Retinal pigment epithelial cell (primary cell): ENCODE measurements at regions not wholly inside any gene's neighbourhood (a gene's known extent, or its start where the extent isn't known, plus 50 kb on each side); places are given as distances from the start of the nearest gene placed in this dataset.

ENCODE experiments used
- DNase-seq: peaks from one replicate; pipeline ENCODE4 v3.0.0-alpha.2; 2010; ENCODE audit warnings: low read depth
- H3K4me3 ChIP-seq: 2 replicates; pipeline ENCODE4 v1.5.1; 2011; ENCODE audit warnings: mild to moderate bottlenecking, low read length, control low read depth, moderate library complexity
- TF ChIP-seq, protein P1 (sequence below): conservative IDR thresholded peaks from 2 replicates; pipeline ENCODE4 v1.5.1; 2011; ENCODE audit warnings: low read depth, low read length, control low read depth, inconsistent platforms

DNA sequence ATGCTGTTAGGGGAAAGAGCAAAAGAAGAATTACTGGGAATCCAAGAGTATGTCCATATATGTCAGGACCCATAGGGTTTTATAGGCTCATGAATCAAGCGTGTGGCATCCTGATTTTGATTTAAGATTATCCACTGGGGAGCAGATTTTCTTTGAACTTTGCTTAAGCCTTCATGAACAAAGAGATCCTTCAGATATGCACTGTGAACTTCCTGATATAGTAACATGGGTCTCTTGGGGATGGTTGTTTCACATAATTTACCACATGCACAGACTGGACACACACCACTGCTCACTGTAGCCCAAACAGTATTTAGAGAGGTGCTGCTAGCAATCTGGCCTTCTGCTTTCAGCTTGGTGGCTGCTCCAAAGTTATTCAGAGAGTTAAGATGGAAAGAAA lies 200.9 kb upstream of the ZPLD1 start:
- no peak overlapping the region for H3K4me3 ChIP-seq
- DNase-seq: no peak
- TF ChIP-seq, protein P1, sequence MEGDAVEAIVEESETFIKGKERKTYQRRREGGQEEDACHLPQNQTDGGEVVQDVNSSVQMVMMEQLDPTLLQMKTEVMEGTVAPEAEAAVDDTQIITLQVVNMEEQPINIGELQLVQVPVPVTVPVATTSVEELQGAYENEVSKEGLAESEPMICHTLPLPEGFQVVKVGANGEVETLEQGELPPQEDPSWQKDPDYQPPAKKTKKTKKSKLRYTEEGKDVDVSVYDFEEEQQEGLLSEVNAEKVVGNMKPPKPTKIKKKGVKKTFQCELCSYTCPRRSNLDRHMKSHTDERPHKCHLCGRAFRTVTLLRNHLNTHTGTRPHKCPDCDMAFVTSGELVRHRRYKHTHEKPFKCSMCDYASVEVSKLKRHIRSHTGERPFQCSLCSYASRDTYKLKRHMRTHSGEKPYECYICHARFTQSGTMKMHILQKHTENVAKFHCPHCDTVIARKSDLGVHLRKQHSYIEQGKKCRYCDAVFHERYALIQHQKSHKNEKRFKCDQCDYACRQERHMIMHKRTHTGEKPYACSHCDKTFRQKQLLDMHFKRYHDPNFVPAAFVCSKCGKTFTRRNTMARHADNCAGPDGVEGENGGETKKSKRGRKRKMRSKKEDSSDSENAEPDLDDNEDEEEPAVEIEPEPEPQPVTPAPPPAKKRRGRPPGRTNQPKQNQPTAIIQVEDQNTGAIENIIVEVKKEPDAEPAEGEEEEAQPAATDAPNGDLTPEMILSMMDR: no peak

DNA sequence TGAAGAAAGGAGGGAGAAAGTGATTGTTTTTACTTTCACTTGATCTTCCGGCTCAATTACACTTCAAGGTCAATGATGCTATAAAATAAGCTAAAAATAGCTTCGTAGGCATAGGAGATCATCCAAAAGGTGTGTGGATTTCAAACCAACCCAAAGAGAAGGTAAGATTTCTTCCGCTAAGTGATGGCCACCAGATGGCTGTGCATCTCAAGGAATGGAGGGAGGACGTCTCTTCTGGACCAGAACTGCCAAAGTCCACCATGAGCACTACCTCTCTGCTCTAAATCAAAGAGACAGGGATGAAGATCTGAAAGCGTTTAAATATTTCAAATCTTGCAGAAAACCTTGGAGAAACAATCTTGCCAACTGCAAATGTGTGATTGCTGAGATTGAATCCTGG lies 199.1 kb upstream of the ZPLD1 start:
- TF ChIP-seq, protein P1: peak; percentile 61
- DNase-seq: no peak
- H3K4me3 ChIP-seq: no peak overlapping the region

DNA sequence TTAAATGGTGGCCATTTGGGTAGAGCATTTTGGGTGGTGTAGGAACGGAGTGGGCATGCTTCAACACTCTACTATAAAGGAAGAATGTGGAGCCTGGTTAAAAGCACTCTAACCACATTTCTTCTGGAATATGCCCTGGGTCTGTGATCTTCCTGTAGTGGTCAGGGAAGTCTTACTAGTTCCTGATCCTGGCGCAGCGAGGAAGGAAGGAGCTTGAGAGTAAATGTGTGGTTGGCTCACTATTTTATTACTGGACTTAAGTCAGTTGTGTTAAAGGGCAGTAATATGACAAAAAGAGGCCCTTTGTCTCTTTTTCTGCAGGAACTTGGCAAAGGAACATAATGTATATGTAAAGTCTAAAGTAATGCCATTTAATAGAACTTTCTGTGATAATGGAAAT lies 197.6 kb upstream of the ZPLD1 start:
- DNase-seq: no peak
- TF ChIP-seq, protein P1: no peak
- no peak overlapping the region for H3K4me3 ChIP-seq

DNA sequence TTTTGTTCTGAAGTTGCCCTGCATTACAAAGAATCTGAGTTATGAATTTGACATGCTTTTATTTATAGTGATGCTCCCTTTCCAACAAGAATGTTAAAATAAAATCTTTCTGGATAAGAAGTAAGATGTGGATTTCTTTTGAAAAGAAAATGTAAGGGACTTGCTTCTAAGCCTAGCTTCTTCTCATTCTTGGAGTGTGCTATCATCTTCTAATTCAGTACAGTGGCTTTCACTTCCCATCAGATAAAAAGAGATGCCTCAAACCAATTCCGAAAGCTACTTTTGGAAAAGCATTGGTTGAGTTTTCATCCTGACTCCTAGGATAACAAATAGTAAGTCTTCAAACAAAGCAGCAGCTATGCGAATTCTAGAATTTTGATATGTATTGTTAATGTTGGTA lies 197.0 kb upstream of the ZPLD1 start:
- no peak overlapping the region for H3K4me3 ChIP-seq
- TF ChIP-seq, protein P1: no peak
- no peak for DNase-seq

DNA sequence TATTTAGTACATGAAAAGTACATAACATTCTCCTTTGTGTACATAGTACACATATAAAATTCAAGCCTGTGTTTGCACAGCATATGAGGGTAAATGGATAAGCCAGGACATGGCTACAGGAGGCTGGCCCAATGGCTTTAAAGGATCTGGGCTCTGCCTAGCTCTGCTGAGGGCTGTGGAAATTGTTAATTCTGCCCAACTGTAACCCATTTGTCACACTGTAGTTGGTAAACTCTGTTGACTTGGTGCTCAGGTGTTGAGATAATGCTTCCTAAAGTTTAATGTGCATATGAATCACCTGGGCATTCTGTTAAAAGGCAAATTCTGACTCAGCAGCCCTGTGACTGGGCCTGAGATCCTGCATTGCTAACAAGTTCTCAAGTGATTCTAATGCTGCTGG lies 196.5 kb upstream of the ZPLD1 start:
- no peak for DNase-seq
- TF ChIP-seq, protein P1: no peak
- no peak overlapping the region for H3K4me3 ChIP-seq

DNA sequence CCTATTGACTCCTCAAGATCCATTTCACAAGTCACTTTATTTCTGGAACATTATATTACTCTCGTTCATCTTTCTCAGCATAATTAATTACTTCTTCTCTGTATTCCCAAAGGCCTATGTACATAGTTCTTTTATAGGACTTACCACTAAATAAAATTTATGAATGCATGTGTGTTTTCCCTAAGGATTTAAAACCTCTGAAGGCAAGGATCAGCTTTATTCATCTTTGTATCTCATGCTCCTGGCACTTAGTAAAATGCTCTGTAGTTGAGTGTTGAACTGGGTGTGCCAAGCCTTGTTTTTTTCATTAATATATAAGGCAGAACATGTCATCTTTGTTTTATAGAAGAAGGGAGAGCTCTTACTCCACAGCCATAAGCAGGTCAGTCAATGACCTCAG lies 194.1 kb upstream of the ZPLD1 start:
- TF ChIP-seq, protein P1: no peak
- DNase-seq: no peak
- H3K4me3 ChIP-seq: no peak overlapping the region

DNA sequence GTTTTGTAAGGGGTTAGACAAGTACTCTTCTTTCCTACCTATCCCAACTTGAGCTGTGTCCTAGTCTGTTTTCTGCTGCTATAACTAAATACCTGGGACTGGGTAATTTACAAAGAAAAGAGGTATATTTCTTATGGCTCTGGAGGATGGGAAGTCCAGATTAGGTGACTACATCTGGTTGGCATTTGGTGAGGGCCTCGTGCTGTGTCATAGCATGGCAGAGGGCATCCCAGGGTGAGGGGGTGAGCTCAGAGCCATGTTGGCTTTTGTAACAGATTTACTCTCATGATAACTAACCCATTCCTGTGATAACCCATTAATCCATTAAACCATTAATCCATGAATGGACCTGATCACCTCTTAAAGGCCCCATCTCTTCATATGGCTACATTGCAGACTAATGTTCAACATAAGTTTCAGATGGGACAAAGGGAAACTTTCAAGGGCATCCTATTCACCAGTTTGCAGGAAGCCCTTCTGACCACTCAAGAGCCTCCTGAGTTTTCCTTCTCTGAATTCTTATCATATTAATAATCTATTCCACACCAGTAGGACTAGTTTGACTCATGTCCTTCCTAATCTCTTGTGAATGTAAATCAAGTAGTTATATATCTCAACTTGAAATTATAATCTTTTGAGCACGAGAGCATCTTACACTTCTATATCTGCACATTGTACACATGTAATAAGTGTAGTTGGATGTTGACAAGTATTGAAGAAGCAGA lies 185.7 kb upstream of the ZPLD1 start:
- no peak for DNase-seq
- no peak overlapping the region for H3K4me3 ChIP-seq
- TF ChIP-seq, protein P1: no peak
